ENCODE measurements at regions not wholly inside any gene's neighbourhood (a gene's known extent, or its start where the extent isn't known, plus 50 kb on each side); places are given as distances from the start of the nearest gene placed in this dataset.

- TF ChIP-seq CTCF (IDR thresholded peaks at IDR 0.05) (no peak), POLR2A (IDR thresholded peaks at IDR 0.05) (no peak), EP300 (IDR thresholded peaks at IDR 0.05) (no peak)
- H3K4me1 ChIP-seq (ENCODE audit: insufficient read depth) = no peaks in the 10 kb centered on the region
- H3K9me3 ChIP-seq = no peaks in the 10 kb centered on the region
- no peak for DNase-seq
- 82 to 100% (median 94%) methylated on average over 1 of the region's 1 CpG for WGBS, 3 donors
- intact Hi-C loops (cut with DNase I) = no loop called here
- no peaks in the 10 kb centered on the region for H3K27me3 ChIP-seq
- H3K36me3 ChIP-seq = no peaks in the 10 kb centered on the region
- no peak overlapping the region for H3K27ac ChIP-seq
- no peak overlapping the region for H3K4me3 ChIP-seq
Observed at GRCh38 chr18:4789506-4789905, 334.4 kb upstream of the DLGAP1 start.

- Histone ChIP-seq H3K27me3 (no peaks in the 10 kb centered on the region), H3K36me3 (no peaks in the 10 kb centered on the region), H3K4me1 (ENCODE audit: insufficient read depth) (no peaks in the 10 kb centered on the region), H3K9me3 (no peaks in the 10 kb centered on the region), H3K4me3 (no peak overlapping the region), H3K27ac (no peak overlapping the region)
- TF ChIP-seq POLR2A (IDR thresholded peaks at IDR 0.05) = no peak
- TF ChIP-seq CTCF (IDR thresholded peaks at IDR 0.05) = no peak
- no peak for TF ChIP-seq EP300 (IDR thresholded peaks at IDR 0.05)
- intact Hi-C loops (cut with DNase I) = no loop called here
- WGBS, 3 donors = 52 to 70% (median 61%) methylated on average over 1 of the region's 1 CpG
- no peak for DNase-seq
Observed at GRCh38 chr18:4781873-4782272, 326.8 kb upstream of the DLGAP1 start.

- 72 to 88% (median 84%) methylated on average over 3 of the region's 3 CpGs for WGBS, 3 donors
- no peaks in the 10 kb centered on the region for H3K4me1 ChIP-seq (ENCODE audit: insufficient read depth)
- no peak overlapping the region for H3K27ac ChIP-seq
- H3K9me3 ChIP-seq = no peaks in the 10 kb centered on the region
- H3K4me3 ChIP-seq = no peak overlapping the region
- intact Hi-C loops (cut with DNase I) = no loop called here
- no peak for DNase-seq
- TF ChIP-seq POLR2A (IDR thresholded peaks at IDR 0.05) (no peak), CTCF (IDR thresholded peaks at IDR 0.05) (no peak), EP300 (IDR thresholded peaks at IDR 0.05) (no peak)
- H3K27me3 ChIP-seq = no peaks in the 10 kb centered on the region
- no peaks in the 10 kb centered on the region for H3K36me3 ChIP-seq
Observed at GRCh38 chr18:4765401-4765800, 310.3 kb upstream of the DLGAP1 start.

GRCh38 chr18:4762330-4762729 lies 307.2 kb upstream of the DLGAP1 start:
- TF ChIP-seq EP300 (IDR thresholded peaks at IDR 0.05) (no peak), POLR2A (IDR thresholded peaks at IDR 0.05) (no peak), CTCF (IDR thresholded peaks at IDR 0.05) (no peak)
- Histone ChIP-seq H3K27me3 (no peaks in the 10 kb centered on the region), H3K36me3 (no peaks in the 10 kb centered on the region), H3K4me3 (no peak overlapping the region), H3K4me1 (ENCODE audit: insufficient read depth) (no peaks in the 10 kb centered on the region), H3K9me3 (no peaks in the 10 kb centered on the region), H3K27ac (no peak overlapping the region)
- DNase-seq = no peak
- 14 to 22% (median 18%) methylated on average over 3 of the region's 3 CpGs for WGBS, 3 donors
- intact Hi-C loops (cut with DNase I) = no loop called here

GRCh38 chr18:4758980-4759379 lies 303.9 kb upstream of the DLGAP1 start:
- H3K9me3 ChIP-seq = no peaks in the 10 kb centered on the region
- H3K27ac ChIP-seq = no peak overlapping the region
- H3K27me3 ChIP-seq = no peaks in the 10 kb centered on the region
- TF ChIP-seq POLR2A (IDR thresholded peaks at IDR 0.05) (no peak), CTCF (IDR thresholded peaks at IDR 0.05) (no peak), EP300 (IDR thresholded peaks at IDR 0.05) (no peak)
- DNase-seq = no peak
- H3K4me3 ChIP-seq = no peak overlapping the region
- H3K36me3 ChIP-seq = no peaks in the 10 kb centered on the region
- intact Hi-C loops (cut with DNase I) = no loop called here
- H3K4me1 ChIP-seq (ENCODE audit: insufficient read depth) = no peaks in the 10 kb centered on the region
- 60 to 74% (median 65%) methylated on average over 4 of the region's 4 CpGs for WGBS, 3 donors
